H1 (cell line): ENCODE measurements at regions not wholly inside any gene's neighbourhood (a gene's known extent, or its start where the extent isn't known, plus 50 kb on each side); places are given as distances from the start of the nearest gene placed in this dataset.
"Not testable (repeated sequence)": the region's sequence is repeated elsewhere in the genome, so short reads cannot be mapped to it uniquely, and the experiment has no call there.

Source experiments
- CTCF ChIA-PET: fragments of 300-600 bp; sonication (Branson Sonifier 250); formaldehyde crosslinking; loops from one replicate; lab custom pipeline; 2021; ENCODE audit not compliant: partially characterized antibody; lab: Charles Lee
- POLR2A ChIA-PET: fragments of 300-600 bp; sonication (Branson Sonifier 250); formaldehyde crosslinking; loops from one replicate; lab custom pipeline; 2021; ENCODE audit warnings: inconsistent platforms; ENCODE audit not compliant: partially characterized antibody; lab: Charles Lee
- DNase-seq, 2 experiments: peaks; one replicate each; pipeline versions ENCODE4 v3.0.0 to v3.0.0-alpha.2; 2010 to 2022; ENCODE audit warnings: low spot score in 2 of 2, low read depth in 1 of 2, mixed read lengths in 1 of 2
- FAIRE-seq: peaks from 2 replicates; lab custom pipeline; 2011; peaks lifted over from hg19 to GRCh38; lab: Jason Lieb, UNC
- H2AFZ ChIP-seq: 2 replicates; pipeline ENCODE4 v1.8.1; 2012; ENCODE audit warnings: low read length, inconsistent platforms
- H2AK5ac ChIP-seq: 2 replicates; pipeline ENCODE4 v1.6.1; 2013; ENCODE audit warnings: low read depth, low read length
- H2BK120ac ChIP-seq: replicated peaks from 2 replicates; pipeline ENCODE3; 2013; ENCODE audit warnings: low read depth, low read length, inconsistent platforms
- H2BK12ac ChIP-seq: 2 replicates; pipeline ENCODE4 v1.6.1; 2013; ENCODE audit warnings: low read depth, low read length
- H2BK15ac ChIP-seq: 2 replicates; pipeline ENCODE4 v1.6.1; 2013; ENCODE audit warnings: low read length
- H2BK20ac ChIP-seq: 2 replicates; pipeline ENCODE4 v1.6.1; 2013; ENCODE audit warnings: low read length
- H2BK5ac ChIP-seq: 2 replicates; pipeline ENCODE4 v1.6.1; 2013; ENCODE audit warnings: low read depth, low read length
- H3K14ac ChIP-seq: 2 replicates; pipeline ENCODE4 v1.6.1; 2013; ENCODE audit warnings: inconsistent platforms; ENCODE audit not compliant: insufficient read length
- H3K18ac ChIP-seq: 2 replicates; pipeline ENCODE4 v1.6.1; 2013; ENCODE audit warnings: low read length; ENCODE audit errors: extremely low read depth
- H3K23ac ChIP-seq: 2 replicates; pipeline ENCODE4 v1.6.1; 2013; ENCODE audit warnings: inconsistent platforms; ENCODE audit not compliant: insufficient read length
- H3K23me2 ChIP-seq: 2 replicates; pipeline ENCODE4 v1.6.1; 2013; ENCODE audit warnings: low read depth, low read length
- H3K27ac ChIP-seq: 2 replicates; pipeline ENCODE4 v1.6.1; 2011; ENCODE audit warnings: low read depth, low read length, inconsistent platforms
- H3K27me3 ChIP-seq, 4 experiments: replicated peaks in 1 of 4; 1 replicate in 1 of 4; 2 replicates in 3 of 4; pipeline versions ENCODE4 v1.6.1 to v1.8.1; 2011 to 2013; ENCODE audit warnings: low read length in 3 of 4, mild to moderate bottlenecking in 3 of 4, inconsistent platforms in 2 of 4, mixed read lengths in 2 of 4, moderate library complexity in 1 of 4; ENCODE audit not compliant: control insufficient read depth in 3 of 4, insufficient read depth in 3 of 4; ENCODE audit errors: extremely low read depth in 1 of 4
- H3K36me3 ChIP-seq, 4 experiments: 2 replicates each; pipeline versions ENCODE4 v1.6.1 to v1.8.1; 2011 to 2013; ENCODE audit warnings: mild to moderate bottlenecking in 4 of 4, low read length in 3 of 4, moderate library complexity in 2 of 4, control low read depth in 1 of 4, inconsistent platforms in 1 of 4; ENCODE audit not compliant: insufficient read depth in 4 of 4, control insufficient read depth in 2 of 4
- H3K4ac ChIP-seq: replicated peaks from 2 replicates; pipeline ENCODE3; 2013; ENCODE audit warnings: low read length, low read depth, mixed read lengths, inconsistent platforms; ENCODE audit not compliant: insufficient read length
- H3K4me1 ChIP-seq, 4 experiments: replicated peaks in 1 of 4; 1 replicate in 1 of 4; 2 replicates in 3 of 4; pipeline versions ENCODE4 v1.6.1 to v1.8.1; 2011 to 2013; ENCODE audit warnings: low read length in 3 of 4, inconsistent platforms in 2 of 4, mixed read lengths in 1 of 4; ENCODE audit not compliant: insufficient read depth in 4 of 4, control insufficient read depth in 3 of 4
- H3K4me2 ChIP-seq, 2 experiments: 2 replicates each; pipeline versions ENCODE4 v1.6.1 to v1.8.1; 2011 to 2013; ENCODE audit warnings: low read depth in 2 of 2, low read length in 2 of 2, control low read depth in 1 of 2, inconsistent platforms in 1 of 2, mild to moderate bottlenecking in 1 of 2; ENCODE audit not compliant: insufficient read depth in 1 of 2
- H3K4me3 ChIP-seq, 4 experiments: fragments of 200-600, 300-600 bp in 1 of 4; sonication (generic), shearing (Covaris generic), sonication (Bioruptor Twin) in 1 of 4; 2 replicates each; pipeline versions ENCODE4 v1.5.1 to v1.8.1; 2011 to 2016; ENCODE audit warnings: low read length in 4 of 4, low read depth in 3 of 4, control low read depth in 2 of 4, inconsistent platforms in 2 of 4, mild to moderate bottlenecking in 2 of 4, mixed read lengths in 1 of 4, moderate library complexity in 1 of 4; ENCODE audit not compliant: insufficient read depth in 2 of 4; ENCODE audit errors: extremely low read depth in 1 of 4
- H3K56ac ChIP-seq: replicated peaks from 2 replicates; pipeline ENCODE3; 2013; ENCODE audit warnings: low read depth, mild to moderate bottlenecking, mixed read lengths, low read length, inconsistent platforms; ENCODE audit not compliant: insufficient read length
- H3K79me1 ChIP-seq: 2 replicates; pipeline ENCODE4 v1.6.1; 2013; ENCODE audit warnings: low read depth, low read length, control low read depth
- H3K79me2 ChIP-seq, 2 experiments: 2 replicates each; pipeline versions ENCODE4 v1.6.1 to v1.8.1; 2012 to 2013; ENCODE audit warnings: low read length in 2 of 2, mild to moderate bottlenecking in 2 of 2, inconsistent platforms in 1 of 2; ENCODE audit not compliant: insufficient read depth in 2 of 2, control insufficient read depth in 1 of 2
- H3K9ac ChIP-seq, 4 experiments: replicated peaks in 1 of 4; 1 replicate in 1 of 4; 2 replicates in 3 of 4; pipeline versions ENCODE4 v1.6.1 to v1.8.1; 2011 to 2013; ENCODE audit warnings: low read depth in 3 of 4, low read length in 3 of 4, control low read depth in 2 of 4, mild to moderate bottlenecking in 2 of 4, moderate library complexity in 2 of 4, inconsistent platforms in 1 of 4; ENCODE audit errors: extremely low read depth in 1 of 4
- H3K9me3 ChIP-seq, 2 experiments: 2 replicates each; pipeline versions ENCODE4 v1.6.1 to v1.8.1; 2012 to 2013; ENCODE audit warnings: mild to moderate bottlenecking in 2 of 2, moderate library complexity in 2 of 2, control low read depth in 1 of 2, inconsistent platforms in 1 of 2, low read depth in 1 of 2, low read length in 1 of 2, mixed read lengths in 1 of 2; ENCODE audit not compliant: insufficient read depth in 2 of 2
- H4K20me1 ChIP-seq, 2 experiments: replicated peaks in 1 of 2; 2 replicates each; pipeline versions ENCODE3 to v1.8.1; 2011 to 2013; ENCODE audit warnings: inconsistent platforms in 2 of 2, low read length in 2 of 2, mild to moderate bottlenecking in 1 of 2; ENCODE audit not compliant: insufficient read depth in 2 of 2, control insufficient read depth in 1 of 2
- H4K5ac ChIP-seq: 2 replicates; pipeline ENCODE4 v1.6.1; 2013; ENCODE audit warnings: low read length, low read depth, mixed read lengths, inconsistent platforms; ENCODE audit not compliant: insufficient read length
- H4K8ac ChIP-seq: 2 replicates; pipeline ENCODE4 v1.8.0; 2013; ENCODE audit warnings: mild to moderate bottlenecking, moderate library complexity, low read length, inconsistent platforms; ENCODE audit not compliant: insufficient read depth; ENCODE audit errors: extremely low read depth
- H4K91ac ChIP-seq: replicated peaks from 2 replicates; pipeline ENCODE3; 2013; ENCODE audit warnings: low read length, mixed read lengths, inconsistent platforms; ENCODE audit not compliant: insufficient read length
- HDAC6 ChIP-seq: IDR thresholded peaks from one replicate; pipeline ENCODE4 v1.7.1; 2012; ENCODE audit warnings: low read depth, mild to moderate bottlenecking, inconsistent platforms, low read length, moderate library complexity
- RFX5 ChIP-seq: IDR thresholded peaks from 2 replicates; pipeline ENCODE4 v1.6.1; 2011; ENCODE audit warnings: low read depth, low read length, improper control_type of control experiment, borderline replicate concordance
- TAF1 ChIP-seq: IDR thresholded peaks from 2 replicates; pipeline ENCODE4 v1.6.1; 2011; ENCODE audit warnings: mild to moderate bottlenecking, low read depth, low read length
- WGBS, 2 experiments: shearing (Covaris generic) in 1 of 2; methylation state at CpG; one replicate each; pipeline versions ENCODE4 v1.1.6 to v1.1.7; 2013 to 2015; ENCODE audit warnings: low lambda C conversion rate in 2 of 2, mixed read lengths in 2 of 2, inconsistent platforms in 1 of 2, low coverage in 1 of 2, missing lambda C conversion rate in 1 of 2; ENCODE audit not compliant: insufficient replicate concordance in 2 of 2, insufficient coverage in 1 of 2, insufficient read length in 1 of 2; ENCODE audit errors: extremely low coverage in 1 of 2, missing lambda C conversion rate in 1 of 2; 5-methylcytosine and 5-hydroxymethylcytosine counted together
- TF ChIP-seq, protein P1 (sequence below): IDR thresholded peaks from 2 replicates; pipeline ENCODE4 v1.6.1; 2011; ENCODE audit warnings: low read length, improper control_type of control experiment

DNA sequence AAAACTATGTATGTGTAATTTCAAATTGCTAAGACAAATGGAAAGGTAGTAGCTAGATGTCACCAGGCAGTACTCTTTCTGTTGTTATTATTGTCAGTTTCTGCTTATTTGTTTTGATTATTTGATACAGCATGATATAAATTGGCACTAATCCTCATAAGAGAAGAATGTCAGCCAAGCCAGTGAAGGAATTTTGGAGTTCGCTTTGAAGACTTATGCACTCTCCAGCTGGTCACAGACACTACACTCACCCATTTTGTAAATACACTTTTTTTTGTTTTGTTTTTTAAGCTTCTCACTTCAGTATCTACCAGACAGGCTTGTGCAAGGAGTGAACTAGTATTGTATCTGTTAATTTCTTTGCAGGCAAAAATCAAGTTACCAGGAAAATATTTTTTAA, 180.2 kb upstream of the TTC14 start (continued):
- TF ChIP-seq, protein P1, sequence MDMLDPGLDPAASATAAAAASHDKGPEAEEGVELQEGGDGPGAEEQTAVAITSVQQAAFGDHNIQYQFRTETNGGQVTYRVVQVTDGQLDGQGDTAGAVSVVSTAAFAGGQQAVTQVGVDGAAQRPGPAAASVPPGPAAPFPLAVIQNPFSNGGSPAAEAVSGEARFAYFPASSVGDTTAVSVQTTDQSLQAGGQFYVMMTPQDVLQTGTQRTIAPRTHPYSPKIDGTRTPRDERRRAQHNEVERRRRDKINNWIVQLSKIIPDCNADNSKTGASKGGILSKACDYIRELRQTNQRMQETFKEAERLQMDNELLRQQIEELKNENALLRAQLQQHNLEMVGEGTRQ, result no peak
- TF ChIP-seq RFX5, result no peak
- TF ChIP-seq TAF1, result no peak
- TF ChIP-seq HDAC6, result no peak

DNA sequence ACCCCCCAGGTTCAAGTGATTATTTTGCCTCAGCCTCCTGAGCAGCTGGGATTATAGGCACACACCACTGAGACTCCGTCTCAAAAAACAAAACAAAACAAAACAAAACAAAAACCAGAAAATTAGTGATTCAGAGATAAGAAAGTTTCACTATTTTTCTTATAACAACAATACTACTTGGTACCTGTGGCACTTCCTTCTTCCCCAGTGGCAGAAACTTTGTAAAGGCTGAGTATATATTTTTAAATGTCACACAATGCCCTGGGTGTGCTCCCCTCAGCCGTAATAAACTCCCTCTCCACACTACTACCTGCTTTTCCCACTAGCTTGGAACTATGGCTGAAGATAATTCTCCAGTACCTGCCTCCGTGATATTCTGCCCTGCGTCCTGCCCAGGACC, 177.7 kb upstream of the TTC14 start:
- H3K9ac ChIP-seq, H3K23ac ChIP-seq, H3K56ac ChIP-seq, H3K14ac ChIP-seq, H3K27ac ChIP-seq, H2BK15ac ChIP-seq, H3K4me1 ChIP-seq, H2BK120ac ChIP-seq, H3K4me3 ChIP-seq, H3K27me3 ChIP-seq, H2BK20ac ChIP-seq, H2BK12ac ChIP-seq, H3K79me1 ChIP-seq, H2AFZ ChIP-seq, H3K4ac ChIP-seq, H3K23me2 ChIP-seq, H4K5ac ChIP-seq, H2AK5ac ChIP-seq, H3K18ac ChIP-seq, H4K20me1 ChIP-seq, H3K36me3 ChIP-seq, H3K4me2 ChIP-seq, H3K9me3 ChIP-seq, DNase-seq, FAIRE-seq, H2BK5ac ChIP-seq, H3K79me2 ChIP-seq, H4K8ac ChIP-seq, H4K91ac ChIP-seq, POLR2A ChIA-PET: not testable (repeated sequence)
- CTCF ChIA-PET, result interaction anchor here (1.1 kb wide), 1 partner anchor 657 kb away, joined by 3 read pairs; no protein-coding TSS in a partner anchor
- 82% methylated on average over 4 of the region's 4 CpGs; no CpG with 5 or more reads in 1 of the 2 experiments for WGBS, 2 experiments
